Left lung (tissue), 4 donors: ENCODE measurements at regions not wholly inside any gene's neighbourhood (a gene's known extent, or its start where the extent isn't known, plus 50 kb on each side); places are given as distances from the start of the nearest gene placed in this dataset.

Source experiments
- ATAC-seq: fragments of 200-7000 bp; cut with Tn5 transposase; one replicate; pipeline ENCODE4 v1.9.1; 2020; ENCODE audit warnings: moderate library complexity
- DNase-seq, 4 donors: peaks; one replicate each; pipeline ENCODE4 v3.0.0-alpha.2; 2013 to 2020
- H3K27ac ChIP-seq, 2 donors: fragments of 200-600 bp; sonication (generic) in 1 of 2; one replicate each; pipeline versions ENCODE4 v1.5.0 to v1.8.0; 2020 to 2021
- H3K27me3 ChIP-seq, 2 donors: fragments of 200-600 bp; sonication (generic) in 1 of 2; one replicate each; pipeline versions ENCODE4 v1.5.0 to v1.8.0; 2020 to 2021
- H3K36me3 ChIP-seq, 2 donors: fragments of 200-600 bp; sonication (generic) in 1 of 2; one replicate each; pipeline versions ENCODE4 v1.5.0 to v1.8.0; 2020 to 2021
- H3K4me1 ChIP-seq, 2 donors: fragments of 200-600 bp; one replicate each; pipeline ENCODE4 v1.8.0; 2021
- H3K4me3 ChIP-seq, 2 donors: fragments of 200-600 bp; sonication (generic) in 1 of 2; one replicate each; pipeline versions ENCODE4 v1.5.0 to v1.8.0; 2020 to 2021; ENCODE audit warnings: mild to moderate bottlenecking in 1 of 2
- H3K9me3 ChIP-seq, 2 donors: fragments of 200-600 bp; sonication (generic) in 1 of 2; one replicate each; pipeline versions ENCODE4 v1.5.0 to v1.8.0; 2020 to 2021
- intact Hi-C, 2 donors: fragments of 100-400 bp; cut with DNase I; formaldehyde crosslinking; loops; one replicate each; pipeline versions ENCODE4 v1.11.2 to v1.14.2; 2022
- TF ChIP-seq, protein P1 (sequence below), 2 donors: fragments of 200-600 bp; sonication (generic) in 1 of 2; IDR thresholded peaks; one replicate each; pipeline versions ENCODE4 v1.5.0 to v1.8.0; 2021; ENCODE audit warnings: antibody characterized with exemption in 2 of 2
- donor health status: DM: no; HTN: yes; CAD: no.
- donor health status: DM: no; HTN: no; CAD: no.

DNA sequence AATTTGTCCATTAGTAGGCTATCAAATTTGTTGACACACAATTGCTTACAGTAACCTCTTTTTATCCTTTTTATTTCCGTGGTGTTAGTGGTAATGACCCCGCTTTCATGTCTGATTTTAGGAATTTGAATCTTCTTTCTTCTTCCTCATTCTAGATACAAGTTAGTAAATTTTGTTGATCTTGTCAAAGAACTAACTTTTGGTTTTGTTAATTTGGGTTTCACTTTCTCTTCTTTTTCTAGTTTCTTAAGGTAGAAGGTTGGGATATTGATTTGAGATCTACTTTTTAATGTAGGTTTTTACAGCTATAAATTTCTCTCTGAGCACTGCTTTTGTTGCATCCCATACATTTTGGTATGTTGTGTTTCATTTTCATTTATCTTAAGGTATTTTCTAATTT, 53.3 kb upstream of the SLC7A1 start:
- H3K4me1 ChIP-seq, result no peaks in the 10 kb centered on the region
- no peaks in the 10 kb centered on the region for H3K27me3 ChIP-seq
- H3K4me3 ChIP-seq, result no peak overlapping the region
- TF ChIP-seq, protein P1, sequence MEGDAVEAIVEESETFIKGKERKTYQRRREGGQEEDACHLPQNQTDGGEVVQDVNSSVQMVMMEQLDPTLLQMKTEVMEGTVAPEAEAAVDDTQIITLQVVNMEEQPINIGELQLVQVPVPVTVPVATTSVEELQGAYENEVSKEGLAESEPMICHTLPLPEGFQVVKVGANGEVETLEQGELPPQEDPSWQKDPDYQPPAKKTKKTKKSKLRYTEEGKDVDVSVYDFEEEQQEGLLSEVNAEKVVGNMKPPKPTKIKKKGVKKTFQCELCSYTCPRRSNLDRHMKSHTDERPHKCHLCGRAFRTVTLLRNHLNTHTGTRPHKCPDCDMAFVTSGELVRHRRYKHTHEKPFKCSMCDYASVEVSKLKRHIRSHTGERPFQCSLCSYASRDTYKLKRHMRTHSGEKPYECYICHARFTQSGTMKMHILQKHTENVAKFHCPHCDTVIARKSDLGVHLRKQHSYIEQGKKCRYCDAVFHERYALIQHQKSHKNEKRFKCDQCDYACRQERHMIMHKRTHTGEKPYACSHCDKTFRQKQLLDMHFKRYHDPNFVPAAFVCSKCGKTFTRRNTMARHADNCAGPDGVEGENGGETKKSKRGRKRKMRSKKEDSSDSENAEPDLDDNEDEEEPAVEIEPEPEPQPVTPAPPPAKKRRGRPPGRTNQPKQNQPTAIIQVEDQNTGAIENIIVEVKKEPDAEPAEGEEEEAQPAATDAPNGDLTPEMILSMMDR (IDR thresholded peaks at IDR 0.05), result no peak
- no peaks in the 10 kb centered on the region for H3K9me3 ChIP-seq
- no peaks in the 10 kb centered on the region for H3K36me3 ChIP-seq
- ATAC-seq (no peak), DNase-seq (no peak)
- intact Hi-C loops, result no loop called here
- H3K27ac ChIP-seq, result no peak overlapping the region
